ENCODE measurements at regions not wholly inside any gene's neighbourhood (a gene's known extent, or its start where the extent isn't known, plus 50 kb on each side); places are given as distances from the start of the nearest gene placed in this dataset.

DNA sequence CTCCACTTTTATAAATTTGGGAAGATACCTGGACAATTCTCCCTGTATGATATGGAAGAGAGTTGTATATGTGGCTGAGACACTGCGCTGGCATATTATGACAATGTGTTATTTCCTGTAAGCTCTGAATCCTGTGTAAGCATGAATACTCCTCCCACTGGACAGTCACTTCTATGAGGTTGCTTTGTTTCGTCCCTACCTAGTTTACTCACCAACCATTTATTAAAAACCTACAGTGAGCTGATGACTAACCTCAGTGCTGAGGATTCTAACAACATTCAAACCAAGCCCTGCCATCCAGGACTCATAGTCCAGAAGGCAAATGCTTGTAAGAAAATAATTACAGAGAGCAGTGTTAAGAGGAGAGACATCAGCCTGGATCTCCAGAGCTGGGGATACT is 1632.9 kb upstream of the TENM3 start:
- TF ChIP-seq POLR2A (IDR thresholded peaks at IDR 0.05) (no peak), EP300 (IDR thresholded peaks at IDR 0.05) (no peak), POLR2AphosphoS5 (IDR thresholded peaks at IDR 0.05) (no peak)
- TF ChIP-seq, protein P1, sequence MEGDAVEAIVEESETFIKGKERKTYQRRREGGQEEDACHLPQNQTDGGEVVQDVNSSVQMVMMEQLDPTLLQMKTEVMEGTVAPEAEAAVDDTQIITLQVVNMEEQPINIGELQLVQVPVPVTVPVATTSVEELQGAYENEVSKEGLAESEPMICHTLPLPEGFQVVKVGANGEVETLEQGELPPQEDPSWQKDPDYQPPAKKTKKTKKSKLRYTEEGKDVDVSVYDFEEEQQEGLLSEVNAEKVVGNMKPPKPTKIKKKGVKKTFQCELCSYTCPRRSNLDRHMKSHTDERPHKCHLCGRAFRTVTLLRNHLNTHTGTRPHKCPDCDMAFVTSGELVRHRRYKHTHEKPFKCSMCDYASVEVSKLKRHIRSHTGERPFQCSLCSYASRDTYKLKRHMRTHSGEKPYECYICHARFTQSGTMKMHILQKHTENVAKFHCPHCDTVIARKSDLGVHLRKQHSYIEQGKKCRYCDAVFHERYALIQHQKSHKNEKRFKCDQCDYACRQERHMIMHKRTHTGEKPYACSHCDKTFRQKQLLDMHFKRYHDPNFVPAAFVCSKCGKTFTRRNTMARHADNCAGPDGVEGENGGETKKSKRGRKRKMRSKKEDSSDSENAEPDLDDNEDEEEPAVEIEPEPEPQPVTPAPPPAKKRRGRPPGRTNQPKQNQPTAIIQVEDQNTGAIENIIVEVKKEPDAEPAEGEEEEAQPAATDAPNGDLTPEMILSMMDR (IDR thresholded peaks at IDR 0.05), result no peak
